NCI-H345 treated with DMSO at 0.1 percent for 48 hours (cell line): ENCODE measurements at regions not wholly inside any gene's neighbourhood (a gene's known extent, or its start where the extent isn't known, plus 50 kb on each side); places are given as distances from the start of the nearest gene placed in this dataset.

Experiments
- DNase-seq: peaks from one replicate; lab custom pipeline; 2025; ENCODE audit not compliant: unreplicated experiment; lab: John Stamatoyannopoulos, UW

DNA sequence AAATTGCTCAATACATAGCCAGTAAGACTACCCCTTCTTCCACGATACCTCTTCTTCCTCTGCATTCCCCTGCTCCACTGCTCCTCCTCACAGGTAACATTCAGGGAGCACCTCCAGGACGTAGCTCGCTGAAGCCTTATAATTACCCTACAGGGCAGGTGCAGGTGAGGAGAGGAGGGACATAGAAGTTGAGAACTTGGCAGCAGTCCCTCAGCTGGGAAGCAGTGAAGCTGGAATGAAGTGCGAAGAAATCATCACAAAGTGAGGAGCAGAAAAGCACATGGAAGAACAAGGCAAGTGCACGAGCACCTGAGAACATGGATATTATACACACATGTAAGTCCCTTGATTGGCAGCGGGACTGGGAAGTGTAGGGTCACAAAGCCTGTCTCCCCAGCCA, 118.2 kb downstream of the HSD17B3 start:
- DNase-seq, result no peak

- no peak for DNase-seq
Observed at GRCh38 chr9:96178153-96178552, 123.8 kb downstream of the HSD17B3 start.

DNA sequence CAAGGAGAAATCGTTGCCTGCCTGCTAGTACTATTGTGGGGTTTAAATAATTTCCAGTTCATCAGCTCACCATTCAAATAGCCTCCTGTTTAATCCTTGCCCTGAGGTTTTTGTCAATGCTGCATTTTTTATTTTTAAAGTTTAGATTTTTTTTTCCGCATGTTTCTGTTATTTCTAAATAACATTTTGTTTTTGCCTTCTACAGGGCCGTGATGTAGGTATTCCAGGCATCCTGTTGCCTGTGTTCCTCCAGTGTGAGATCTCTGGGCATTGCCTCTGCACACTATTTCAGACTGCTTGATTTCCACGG, 124.3 kb downstream of the HSD17B3 start:
- no peak for DNase-seq

DNA sequence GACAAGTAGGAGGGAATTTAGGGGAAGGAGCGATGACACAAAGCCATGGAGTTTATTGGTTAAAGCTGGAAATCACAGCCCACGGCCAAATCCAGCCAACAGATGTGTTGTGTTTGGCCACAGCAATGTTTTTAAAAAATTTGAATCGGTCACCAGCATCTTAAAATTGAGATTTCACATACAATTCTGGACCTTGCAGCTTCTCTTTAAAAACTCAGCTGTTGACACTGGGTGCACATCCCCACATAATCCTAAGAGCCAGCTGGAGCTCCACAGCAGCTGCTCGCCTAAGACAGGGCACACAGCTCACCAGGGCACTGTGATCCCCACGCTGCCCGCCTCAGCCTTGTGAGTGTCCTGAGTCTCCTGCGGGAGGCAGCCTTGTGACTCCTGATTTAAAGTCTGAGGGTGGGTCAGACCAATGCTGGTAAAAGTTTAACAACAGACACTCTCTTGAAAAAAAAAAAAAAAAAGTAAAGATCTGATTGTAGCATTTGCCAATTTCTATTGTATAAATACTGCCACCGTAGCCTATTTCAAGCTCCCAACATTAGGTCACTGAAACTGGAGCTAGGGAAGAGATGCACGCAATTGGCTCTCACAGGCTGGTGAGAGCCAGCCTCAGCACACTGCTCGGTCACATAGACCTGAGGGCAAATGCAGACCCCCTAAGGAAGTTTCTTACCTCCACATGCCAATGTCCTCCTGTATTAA, 124.8 kb downstream of the HSD17B3 start:
- no peak for DNase-seq

DNA sequence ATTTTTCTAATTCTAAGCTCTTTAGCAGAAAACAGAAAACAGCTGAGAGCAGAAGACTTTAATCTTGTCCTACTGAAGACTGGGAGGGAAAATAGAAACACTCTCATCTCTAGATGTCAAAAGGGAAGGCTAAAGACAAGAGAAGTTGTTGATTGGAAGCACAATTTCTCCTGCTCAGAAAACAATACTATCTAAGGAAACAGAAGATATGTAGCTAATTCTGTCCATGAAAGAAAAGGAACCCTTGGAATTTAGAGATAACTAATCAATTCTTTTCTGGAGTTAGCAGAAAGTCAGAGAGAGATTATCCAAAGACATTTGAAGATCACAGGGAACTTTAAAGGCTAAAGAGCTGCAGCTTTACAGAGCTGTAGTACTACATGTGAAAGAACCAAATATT, 126.2 kb downstream of the HSD17B3 start:
- no peak for DNase-seq

GRCh38 chr9:96175001-96175400, 127.0 kb downstream of the HSD17B3 start:
- DNase-seq, result no peak

DNA sequence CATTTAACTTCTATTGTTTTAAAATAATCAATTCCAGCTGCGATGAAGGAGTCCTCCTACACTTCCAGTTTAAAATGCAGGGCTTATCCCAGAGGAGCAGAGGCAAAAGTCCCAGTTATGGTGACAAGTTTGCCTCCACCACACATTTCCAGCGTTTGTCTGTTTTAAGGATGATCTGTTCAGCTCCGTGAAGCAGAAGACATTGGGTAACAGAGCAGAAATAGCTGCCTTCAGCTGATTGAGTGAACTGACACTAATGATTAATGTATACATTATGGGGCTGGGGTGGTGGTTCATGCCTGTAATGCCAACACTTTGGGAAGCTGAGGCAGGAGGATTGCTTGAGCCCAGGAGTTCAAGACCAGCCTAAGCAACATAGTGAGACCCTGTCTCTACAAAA, 127.6 kb downstream of the HSD17B3 start:
- no peak for DNase-seq

DNA sequence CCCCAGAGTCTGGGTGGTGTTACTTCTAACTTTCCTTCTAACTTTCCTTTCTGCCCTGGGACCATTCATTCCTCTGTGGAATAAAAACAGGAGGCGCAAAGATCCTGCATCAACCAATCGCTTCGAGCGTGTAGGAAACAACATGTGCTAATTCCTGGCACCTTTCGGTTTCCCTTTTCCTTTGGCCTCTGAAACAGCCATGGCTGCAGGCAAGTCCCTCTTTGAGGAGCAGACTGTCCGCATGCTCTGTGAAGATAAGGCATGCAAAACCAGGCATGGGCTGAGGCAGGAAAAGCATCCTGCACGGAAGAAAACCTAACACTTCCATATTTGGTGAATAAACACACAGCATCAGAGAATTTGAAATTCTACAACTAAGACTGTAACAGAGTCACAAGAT, 128.3 kb downstream of the HSD17B3 start:
- no peak for DNase-seq

DNA sequence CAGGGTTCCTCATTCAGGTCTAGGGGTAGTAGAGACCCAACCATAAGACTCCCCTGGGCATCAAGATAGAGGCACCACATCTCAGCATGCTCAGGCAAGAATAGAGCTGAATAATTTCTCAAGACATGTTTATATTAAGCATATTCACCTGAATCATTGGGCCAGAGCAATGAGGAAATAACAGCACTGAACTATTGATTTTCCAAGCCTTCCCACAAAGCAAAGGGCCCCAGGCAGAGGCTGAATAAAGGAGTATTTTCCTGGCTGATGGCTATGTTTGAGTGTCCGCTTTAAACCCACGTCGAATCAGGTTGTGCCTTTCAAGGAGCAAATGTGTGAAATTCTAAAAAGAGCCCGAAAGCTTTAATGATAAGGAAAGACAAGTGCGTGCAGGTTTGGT, 129.2 kb downstream of the HSD17B3 start:
- no peak for DNase-seq

- no peak for DNase-seq
Observed at GRCh38 chr9:96171728-96172127, 130.2 kb downstream of the HSD17B3 start.

- DNase-seq, result no peak
Observed at GRCh38 chr9:96169901-96170300, 132.1 kb downstream of the HSD17B3 start.

DNA sequence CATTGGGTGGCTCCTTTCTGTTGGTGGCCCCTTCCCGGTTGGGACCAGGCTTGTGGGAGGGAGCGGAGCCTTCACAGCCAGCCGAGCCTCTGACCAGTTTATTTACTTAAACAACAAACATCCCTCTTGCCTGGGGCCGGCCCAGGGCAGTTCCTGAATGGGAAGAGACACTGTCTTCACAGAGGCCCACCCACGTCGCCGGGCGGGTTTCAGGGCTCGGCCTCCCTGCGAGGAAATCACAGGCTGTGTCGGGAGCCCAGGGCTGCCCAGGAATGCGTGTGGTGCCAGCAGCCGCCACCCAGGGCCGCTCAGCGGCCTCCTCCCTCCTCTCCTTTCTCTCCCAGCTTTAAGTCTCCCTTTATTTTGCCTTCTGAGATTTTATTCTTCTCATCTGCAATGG, 132.5 kb downstream of the HSD17B3 start:
- no peak for DNase-seq

GRCh38 chr9:96168882-96169281, 133.1 kb downstream of the HSD17B3 start:
- no peak for DNase-seq

DNA sequence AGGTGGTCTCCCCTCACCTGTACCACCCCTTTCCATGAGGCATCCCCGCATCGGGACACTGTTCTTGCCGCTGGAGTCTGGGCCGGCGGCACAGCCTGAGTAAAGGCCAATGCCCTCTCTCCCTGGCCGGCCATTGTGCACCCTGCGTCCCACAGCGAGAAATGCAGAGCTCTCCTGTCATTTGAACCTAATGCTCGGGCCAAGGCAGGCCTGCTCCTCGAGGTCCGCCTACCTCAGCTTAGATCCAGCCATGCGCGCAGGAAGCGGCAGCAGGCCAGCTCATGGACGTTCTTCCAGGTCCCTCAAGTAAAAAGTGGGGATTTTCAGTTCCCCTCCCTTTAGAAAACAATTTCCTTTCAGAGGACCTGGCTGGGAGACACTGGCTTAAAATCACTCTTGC, 135.0 kb downstream of the HSD17B3 start:
- DNase-seq, result no peak

DNA sequence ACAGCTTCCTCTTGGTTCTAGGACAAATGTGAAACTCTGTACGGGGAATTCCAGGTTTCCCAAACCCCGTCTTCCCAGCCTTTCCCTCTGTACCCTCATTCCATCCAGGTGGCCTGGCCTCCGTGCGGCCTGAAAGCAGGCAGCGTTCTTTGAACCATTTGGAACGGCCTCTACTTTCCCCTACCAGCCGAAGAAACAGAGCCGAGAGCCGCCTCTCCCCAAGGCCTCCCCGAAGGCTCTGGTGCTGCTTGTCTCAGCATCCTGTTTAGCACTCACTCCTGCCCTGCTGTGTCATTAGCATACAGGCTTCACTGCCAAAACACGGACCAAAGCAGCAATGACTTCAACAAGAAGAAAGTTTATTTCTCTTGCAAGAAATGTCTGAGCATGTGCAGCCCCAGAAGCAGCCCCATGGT, 137.7 kb downstream of the HSD17B3 start:
- no peak for DNase-seq

- no peak for DNase-seq
Observed at GRCh38 chr9:96163712-96164111, 138.3 kb downstream of the HSD17B3 start.

DNA sequence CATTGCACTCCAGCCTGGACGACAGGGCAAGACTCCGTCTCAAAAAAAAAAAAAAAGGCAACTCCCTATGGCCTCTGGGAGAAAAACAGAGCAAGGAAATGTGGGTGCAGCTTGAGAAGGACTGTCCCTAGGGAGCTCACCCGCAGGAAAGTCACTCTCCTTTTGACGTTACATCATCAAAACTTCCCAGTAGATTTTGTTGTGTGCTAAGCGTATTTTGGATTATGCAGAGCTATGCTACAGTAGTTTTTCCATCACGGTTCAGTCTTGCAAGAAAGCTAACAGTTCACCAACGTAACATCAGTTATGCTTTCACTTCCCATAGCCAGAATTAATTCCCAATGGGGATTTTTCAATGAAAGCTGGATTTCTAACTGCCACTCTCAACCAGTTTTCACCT, 138.8 kb downstream of the HSD17B3 start:
- DNase-seq, result no peak

DNA sequence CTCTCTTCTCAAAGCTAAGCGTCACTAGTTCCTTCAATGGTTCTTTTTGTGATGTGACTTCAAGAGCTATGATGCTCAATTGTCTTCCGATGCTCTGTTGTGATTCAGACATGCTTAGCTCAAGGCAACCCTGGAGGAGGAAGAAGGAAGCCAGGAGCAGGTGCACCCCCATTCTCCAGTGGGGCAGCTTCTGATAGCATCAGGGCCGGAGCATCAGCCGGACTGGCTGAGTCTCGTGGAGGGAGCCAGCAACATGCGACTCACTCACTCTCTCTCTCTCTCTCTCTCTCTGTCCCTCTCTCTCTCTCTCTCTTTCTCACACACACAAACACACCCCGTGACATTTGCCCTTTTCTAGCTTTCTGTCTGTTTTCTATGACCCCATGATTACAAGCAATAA, 140.2 kb downstream of the HSD17B3 start:
- DNase-seq, result no peak

DNA sequence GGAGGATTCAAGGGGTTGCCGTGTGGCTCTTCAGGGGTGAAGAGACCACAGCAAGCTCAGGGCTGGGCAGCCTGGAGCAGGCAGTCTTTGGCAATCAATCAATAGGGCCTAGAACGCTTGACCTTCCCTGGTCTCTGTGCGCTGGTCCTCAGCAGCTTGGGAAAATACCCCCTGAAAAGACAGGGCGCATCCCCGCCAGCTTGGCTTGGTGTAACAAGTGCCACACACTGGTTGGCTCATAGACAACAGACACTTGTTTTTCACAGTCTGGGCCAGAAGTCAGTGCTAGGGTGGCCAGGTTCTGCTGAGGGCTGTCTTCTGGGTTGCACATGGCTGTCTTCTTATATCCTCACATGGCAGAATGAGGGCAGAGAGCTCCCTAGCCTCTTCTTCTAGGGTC, 141.1 kb downstream of the HSD17B3 start:
- no peak for DNase-seq

DNA sequence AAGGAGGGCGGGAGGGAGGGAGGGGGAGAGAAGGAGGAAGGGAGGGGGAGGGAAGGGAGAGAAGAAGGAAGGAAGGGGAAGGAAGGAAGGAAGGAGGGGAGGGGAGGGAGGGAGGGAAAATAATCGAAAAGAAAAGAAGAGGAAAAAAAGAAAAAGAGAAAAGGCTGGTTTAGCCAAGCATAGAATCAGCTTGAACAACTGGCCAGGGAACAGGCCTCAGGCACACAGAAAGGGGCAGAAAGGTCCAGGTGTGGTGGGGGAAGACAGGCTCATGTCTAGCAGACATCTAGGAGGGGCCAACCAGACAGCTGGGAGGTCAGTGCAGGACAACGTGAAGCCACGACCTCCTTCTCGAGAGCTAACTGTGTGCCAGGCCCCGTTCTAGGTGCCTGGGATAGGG, 141.8 kb downstream of the HSD17B3 start:
- DNase-seq, result no peak

DNA sequence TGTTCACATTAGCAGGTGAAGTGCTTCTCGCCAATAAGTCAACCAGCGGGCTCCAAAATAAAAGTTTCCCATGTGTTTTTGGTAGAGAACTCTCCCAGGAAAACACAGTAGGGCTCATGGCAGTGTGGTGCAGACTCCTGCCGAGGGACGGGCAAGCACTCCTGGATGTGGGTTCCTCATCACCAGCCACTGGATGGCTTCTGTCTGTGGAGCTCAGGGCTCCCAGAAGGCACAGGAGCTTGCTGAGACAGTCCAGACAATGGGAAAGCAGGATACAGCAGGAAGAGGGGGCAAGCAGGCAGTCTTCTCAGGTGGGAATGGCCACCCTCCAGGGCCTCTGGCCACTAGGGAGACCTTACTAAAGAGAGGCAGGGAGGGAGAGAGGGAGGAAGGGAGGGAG, 142.4 kb downstream of the HSD17B3 start:
- DNase-seq, result no peak

GRCh38 chr9:96158909-96159575, 142.9 kb downstream of the HSD17B3 start:
- DNase-seq, result no peak

- no peak for DNase-seq
Observed at GRCh38 chr9:96158147-96158546, 143.8 kb downstream of the HSD17B3 start.
